ENCODE measurements at regions not wholly inside any gene's neighbourhood (a gene's known extent, or its start where the extent isn't known, plus 50 kb on each side); places are given as distances from the start of the nearest gene placed in this dataset.

- DNase-seq: no peak
Observed at GRCh38 chr15:67006083-67007065, 59.0 kb upstream of the SMAD3 start.

- no peak for DNase-seq
Observed at GRCh38 chr15:67009576-67010569, 55.5 kb upstream of the SMAD3 start.

GRCh38 chr15:67010898-67011616, 54.3 kb upstream of the SMAD3 start:
- DNase-seq: no peak

DNA sequence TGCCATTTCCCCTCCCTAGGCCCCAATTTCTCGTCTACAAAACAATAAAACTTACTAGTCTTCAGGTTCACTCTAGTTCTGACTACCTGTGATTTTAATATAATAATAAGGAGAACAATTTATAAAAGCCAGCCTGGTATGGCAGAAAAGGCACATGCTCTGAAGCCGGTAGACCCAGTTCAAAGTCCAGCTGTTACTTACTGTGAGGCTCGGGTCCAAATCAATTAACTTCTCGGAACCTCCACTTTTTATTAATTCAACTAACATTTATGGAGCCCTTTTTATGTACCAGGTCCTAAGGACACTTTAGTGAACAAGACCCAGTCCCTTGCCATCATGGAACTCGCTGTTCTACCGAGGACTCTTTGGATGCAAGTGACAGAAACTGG, 53.8 kb upstream of the SMAD3 start:
- no peak for DNase-seq

DNA sequence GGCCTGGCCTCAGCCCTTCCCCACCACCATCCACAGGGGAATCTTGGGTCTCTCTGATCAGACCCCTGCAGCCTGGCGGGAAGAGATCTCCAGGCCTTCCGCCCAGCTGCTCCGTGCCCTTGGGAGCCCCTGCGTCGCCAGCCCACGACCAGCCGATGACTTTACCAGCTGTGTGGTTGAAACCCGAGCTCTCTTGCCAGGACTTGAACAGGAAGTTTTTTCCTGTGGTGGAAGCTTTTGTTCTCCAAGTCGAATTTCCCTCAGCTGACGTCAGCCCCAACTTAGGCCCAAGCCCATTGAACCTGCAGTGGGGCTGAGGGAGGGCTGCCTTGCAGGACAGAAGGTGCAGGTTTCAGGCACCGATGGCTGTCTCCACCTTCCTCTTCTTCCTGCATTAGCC, 51.7 kb upstream of the SMAD3 start:
- DNase-seq: no peak

Data from NCI-H1105 treated with DMSO at 0.1 percent for 48 hours (cell line).